H9 (cell line): ENCODE measurements at regions not wholly inside any gene's neighbourhood (a gene's known extent, or its start where the extent isn't known, plus 50 kb on each side); places are given as distances from the start of the nearest gene placed in this dataset.

Experiments
- DNase-seq: peaks from one replicate; pipeline ENCODE4 v3.0.0-alpha.2; 2017
- H2AFZ ChIP-seq: one replicate; pipeline ENCODE4 v1.6.1; 2013; ENCODE audit warnings: mild to moderate bottlenecking, low read length, control low read depth, moderate library complexity
- H2AK5ac ChIP-seq: 2 replicates; pipeline ENCODE4 v1.6.1; 2013; ENCODE audit warnings: low read length, control low read depth, mixed read lengths; ENCODE audit not compliant: insufficient read length
- H2BK120ac ChIP-seq: one replicate; pipeline ENCODE4 v1.6.1; 2013; ENCODE audit warnings: low read depth, mild to moderate bottlenecking, low read length, control low read depth, inconsistent platforms; ENCODE audit not compliant: poor library complexity, severe bottlenecking
- H2BK12ac ChIP-seq: 2 replicates; pipeline ENCODE4 v1.6.1; 2013; ENCODE audit warnings: low read length, control low read depth, mixed read lengths, low read depth; ENCODE audit not compliant: insufficient read length
- H2BK15ac ChIP-seq: 2 replicates; pipeline ENCODE4 v1.6.1; 2013; ENCODE audit warnings: low read depth, low read length, control low read depth
- H2BK20ac ChIP-seq: one replicate; pipeline ENCODE4 v1.6.1; 2013; ENCODE audit warnings: low read depth, mild to moderate bottlenecking, low read length, control low read depth, inconsistent platforms; ENCODE audit not compliant: poor library complexity, severe bottlenecking
- H2BK5ac ChIP-seq: 2 replicates; pipeline ENCODE4 v1.6.1; 2013; ENCODE audit warnings: low read length, control low read depth, mixed read lengths; ENCODE audit not compliant: insufficient read length
- H3K14ac ChIP-seq: 2 replicates; pipeline ENCODE4 v1.6.1; 2013; ENCODE audit warnings: low read length, control low read depth; ENCODE audit not compliant: insufficient read depth
- H3K18ac ChIP-seq: 2 replicates; pipeline ENCODE4 v1.6.1; 2013; ENCODE audit warnings: low read depth, mild to moderate bottlenecking, mixed read lengths, low read length, control low read depth; ENCODE audit not compliant: insufficient read length
- H3K23ac ChIP-seq: 2 replicates; pipeline ENCODE4 v1.6.1; 2013; ENCODE audit warnings: low read length, control low read depth, mixed read lengths, low read depth; ENCODE audit not compliant: insufficient read length
- H3K23me2 ChIP-seq: 2 replicates; pipeline ENCODE4 v1.6.1; 2013; ENCODE audit warnings: low read depth, mild to moderate bottlenecking, mixed read lengths, low read length, control low read depth; ENCODE audit not compliant: insufficient read length, poor library complexity, severe bottlenecking
- H3K27ac ChIP-seq: 2 replicates; pipeline ENCODE4 v1.5.1; 2013; ENCODE audit warnings: low read length, control low read depth, mixed read lengths, low read depth; ENCODE audit not compliant: insufficient read length
- H3K27me3 ChIP-seq: 2 replicates; pipeline ENCODE4 v1.6.1; 2013; ENCODE audit warnings: low read length, control low read depth, inconsistent platforms; ENCODE audit not compliant: insufficient read depth
- H3K4ac ChIP-seq: 2 replicates; pipeline ENCODE4 v1.6.1; 2013; ENCODE audit warnings: low read depth, mild to moderate bottlenecking, control low read depth, inconsistent platforms, low read length, moderate library complexity
- H3K4me1 ChIP-seq: 2 replicates; pipeline ENCODE4 v1.6.1; 2013; ENCODE audit warnings: low read length, control low read depth, inconsistent platforms; ENCODE audit not compliant: insufficient read depth
- H3K4me2 ChIP-seq: 2 replicates; pipeline ENCODE4 v1.6.1; 2013; ENCODE audit warnings: low read length, control low read depth, mixed read lengths; ENCODE audit not compliant: insufficient read length, insufficient read depth
- H3K56ac ChIP-seq: 2 replicates; pipeline ENCODE4 v1.6.1; 2013; ENCODE audit warnings: low read depth, mild to moderate bottlenecking, mixed read lengths, low read length, control low read depth; ENCODE audit not compliant: insufficient read length
- H3K79me1 ChIP-seq: 2 replicates; pipeline ENCODE4 v1.6.1; 2013; ENCODE audit warnings: low read depth, mild to moderate bottlenecking, moderate library complexity, low read length, control low read depth, inconsistent platforms; ENCODE audit not compliant: insufficient read depth, poor library complexity, severe bottlenecking
- H3K79me2 ChIP-seq: 2 replicates; pipeline ENCODE4 v1.6.1; 2013; ENCODE audit warnings: low read length, control low read depth, inconsistent platforms; ENCODE audit not compliant: insufficient read depth
- H3K9ac ChIP-seq: 2 replicates; pipeline ENCODE4 v1.6.1; 2013; ENCODE audit warnings: low read length, control low read depth, mixed read lengths; ENCODE audit not compliant: insufficient read length; ENCODE audit errors: extremely low read depth
- H3K9me3 ChIP-seq: one replicate; pipeline ENCODE4 v1.6.1; 2013; ENCODE audit warnings: low read depth, low read length, inconsistent platforms; ENCODE audit not compliant: control insufficient read depth
- H3T11ph ChIP-seq: one replicate; pipeline ENCODE4 v1.6.1; 2013; ENCODE audit warnings: mild to moderate bottlenecking, low read length, control low read depth, inconsistent platforms
- H4K20me1 ChIP-seq: one replicate; pipeline ENCODE4 v1.6.1; 2013; ENCODE audit not compliant: control insufficient read depth, insufficient read length, insufficient read depth
- H4K5ac ChIP-seq: 2 replicates; pipeline ENCODE4 v1.6.1; 2013; ENCODE audit warnings: low read depth, mild to moderate bottlenecking, mixed read lengths, low read length, control low read depth; ENCODE audit not compliant: insufficient read length
- H4K8ac ChIP-seq: replicated peaks from 2 replicates; pipeline ENCODE4 v1.6.1; 2013; ENCODE audit warnings: low read length, control low read depth, mixed read lengths, low read depth; ENCODE audit not compliant: insufficient read length
- H4K91ac ChIP-seq: 2 replicates; pipeline ENCODE4 v1.6.1; 2013; ENCODE audit warnings: low read depth, mild to moderate bottlenecking, moderate library complexity, mixed read lengths, low read length, control low read depth; ENCODE audit not compliant: insufficient read length
- H3K27ac Mint-ChIP-seq, 3 experiments: 2 replicates in 2 of 3; 3 replicates in 1 of 3; pipeline ENCODE4 v1.8.0; 2020 to 2021; ENCODE audit warnings: mixed read lengths in 3 of 3, mild to moderate bottlenecking in 1 of 3, moderate library complexity in 1 of 3
- H3K27me3 Mint-ChIP-seq: 2 replicates; pipeline ENCODE4 v1.8.0; 2021; ENCODE audit warnings: low read depth, mild to moderate bottlenecking, moderate library complexity, mixed read lengths
- H3K36me3 Mint-ChIP-seq, 3 experiments: 2 replicates in 2 of 3; 3 replicates in 1 of 3; pipeline ENCODE4 v1.8.0; 2020 to 2021; ENCODE audit warnings: low read depth in 3 of 3, mixed read lengths in 3 of 3; ENCODE audit not compliant: insufficient read depth in 1 of 3
- H3K4me1 Mint-ChIP-seq, 2 experiments: 2 replicates each; pipeline ENCODE4 v1.8.0; 2020; ENCODE audit warnings: mixed read lengths in 2 of 2
- H3K4me3 Mint-ChIP-seq, 2 experiments: 2 replicates in 1 of 2; 3 replicates in 1 of 2; pipeline ENCODE4 v1.8.0; 2020 to 2021; ENCODE audit warnings: mild to moderate bottlenecking in 2 of 2, mixed read lengths in 2 of 2, moderate library complexity in 1 of 2
- H3K9me3 Mint-ChIP-seq, 2 experiments: 2 replicates in 1 of 2; 3 replicates in 1 of 2; pipeline ENCODE4 v1.8.0; 2020; ENCODE audit warnings: mild to moderate bottlenecking in 2 of 2, mixed read lengths in 2 of 2, moderate library complexity in 1 of 2
- TF ChIP-seq, protein P1 (sequence below): fragments of 200-600 bp; sonication (generic); conservative IDR thresholded peaks from 3 replicates; pipeline ENCODE4 v1.8.0; 2021; ENCODE audit warnings: antibody characterized with exemption, mild to moderate bottlenecking

DNA sequence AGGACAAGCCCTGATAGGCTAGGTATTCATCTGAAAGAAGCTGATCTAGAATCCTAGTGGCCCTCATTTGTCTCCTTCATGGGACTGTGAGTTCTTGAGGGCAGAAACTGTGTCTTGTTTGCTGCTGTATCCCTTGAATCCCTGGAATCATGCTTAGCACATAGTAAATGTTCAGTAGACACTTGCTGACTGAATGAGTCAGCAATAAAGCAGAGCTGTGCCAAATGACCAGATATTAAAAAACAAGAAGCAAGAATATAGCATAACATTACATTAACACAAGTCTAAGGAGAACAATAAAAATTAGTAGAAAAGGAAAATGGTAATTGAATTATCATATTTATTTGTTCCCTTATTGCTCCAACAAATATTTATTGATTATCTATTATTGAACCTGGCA is 420.5 kb downstream of the ZSWIM6 start:
- Histone ChIP-seq H4K20me1 (no peaks in the 10 kb centered on the region), H3K4me1 (no peaks in the 10 kb centered on the region; the same call in 1 of the 2 replicates), H3K23me2 (no peaks in the 10 kb centered on the region), H3K4ac (no peak overlapping the region), H2BK5ac (no peak overlapping the region), H4K5ac (no peak overlapping the region), H2BK12ac (no peak overlapping the region), H2AFZ (no peak overlapping the region), H4K8ac (no peak overlapping the region), H3K79me2 (no peaks in the 10 kb centered on the region), H3K23ac (no peak overlapping the region), H3K79me1 (no peaks in the 10 kb centered on the region), H2BK20ac (no peak overlapping the region), H2BK120ac (no peak overlapping the region), H2AK5ac (no peak overlapping the region), H4K91ac (no peak overlapping the region), H3K9ac (no peak overlapping the region), H3T11ph (no peak overlapping the region), H3K18ac (no peak overlapping the region), H3K9me3 (no peaks in the 10 kb centered on the region), H3K4me2 (no peak overlapping the region), H3K27me3 (no peaks in the 10 kb centered on the region), H2BK15ac (no peak overlapping the region), H3K27ac (no peak overlapping the region), H3K14ac (no peak overlapping the region), H3K56ac (no peak overlapping the region)
- no peak overlapping the region for H3K4me3 Mint-ChIP-seq
- no peak for DNase-seq
- H3K36me3 Mint-ChIP-seq: peaks cover 0 to 4% (median 0%) of the 10 kb centered on the region in 3 experiments; a peak in 1 of 7 replicates
- H3K27ac Mint-ChIP-seq: no peak overlapping the region
- peaks cover 9 to 11% of the 10 kb centered on the region in 2 experiments; a peak in 3 of 4 replicates for H3K4me1 Mint-ChIP-seq
- H3K9me3 Mint-ChIP-seq: 0 out of 5 replicates have a peak, but pooled peaks cover 0 to 3% of the 10 kb centered on the region in 2 experiments
- no peaks in the 10 kb centered on the region for H3K27me3 Mint-ChIP-seq
- TF ChIP-seq, protein P1, sequence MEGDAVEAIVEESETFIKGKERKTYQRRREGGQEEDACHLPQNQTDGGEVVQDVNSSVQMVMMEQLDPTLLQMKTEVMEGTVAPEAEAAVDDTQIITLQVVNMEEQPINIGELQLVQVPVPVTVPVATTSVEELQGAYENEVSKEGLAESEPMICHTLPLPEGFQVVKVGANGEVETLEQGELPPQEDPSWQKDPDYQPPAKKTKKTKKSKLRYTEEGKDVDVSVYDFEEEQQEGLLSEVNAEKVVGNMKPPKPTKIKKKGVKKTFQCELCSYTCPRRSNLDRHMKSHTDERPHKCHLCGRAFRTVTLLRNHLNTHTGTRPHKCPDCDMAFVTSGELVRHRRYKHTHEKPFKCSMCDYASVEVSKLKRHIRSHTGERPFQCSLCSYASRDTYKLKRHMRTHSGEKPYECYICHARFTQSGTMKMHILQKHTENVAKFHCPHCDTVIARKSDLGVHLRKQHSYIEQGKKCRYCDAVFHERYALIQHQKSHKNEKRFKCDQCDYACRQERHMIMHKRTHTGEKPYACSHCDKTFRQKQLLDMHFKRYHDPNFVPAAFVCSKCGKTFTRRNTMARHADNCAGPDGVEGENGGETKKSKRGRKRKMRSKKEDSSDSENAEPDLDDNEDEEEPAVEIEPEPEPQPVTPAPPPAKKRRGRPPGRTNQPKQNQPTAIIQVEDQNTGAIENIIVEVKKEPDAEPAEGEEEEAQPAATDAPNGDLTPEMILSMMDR: no peak
